H7 (cell line): ENCODE measurements at regions not wholly inside any gene's neighbourhood (a gene's known extent, or its start where the extent isn't known, plus 50 kb on each side); places are given as distances from the start of the nearest gene placed in this dataset.

ENCODE experiments used
- DNase-seq: peaks from one replicate; pipeline ENCODE4 v3.0.0; 2012
- H3K27me3 ChIP-seq: 2 replicates; pipeline ENCODE4 v1.6.0; 2011; ENCODE audit warnings: mild to moderate bottlenecking, low read length; ENCODE audit not compliant: control insufficient read depth, insufficient read depth
- H3K36me3 ChIP-seq: replicated peaks from 2 replicates; pipeline ENCODE4 v1.5.1; 2011; ENCODE audit warnings: low read length; ENCODE audit not compliant: control insufficient read depth, insufficient read depth
- H3K4me3 ChIP-seq: 2 replicates; pipeline ENCODE4 v1.5.1; 2011; ENCODE audit warnings: low read depth, mild to moderate bottlenecking, control low read depth, low read length, moderate library complexity; ENCODE audit not compliant: insufficient read depth

DNA sequence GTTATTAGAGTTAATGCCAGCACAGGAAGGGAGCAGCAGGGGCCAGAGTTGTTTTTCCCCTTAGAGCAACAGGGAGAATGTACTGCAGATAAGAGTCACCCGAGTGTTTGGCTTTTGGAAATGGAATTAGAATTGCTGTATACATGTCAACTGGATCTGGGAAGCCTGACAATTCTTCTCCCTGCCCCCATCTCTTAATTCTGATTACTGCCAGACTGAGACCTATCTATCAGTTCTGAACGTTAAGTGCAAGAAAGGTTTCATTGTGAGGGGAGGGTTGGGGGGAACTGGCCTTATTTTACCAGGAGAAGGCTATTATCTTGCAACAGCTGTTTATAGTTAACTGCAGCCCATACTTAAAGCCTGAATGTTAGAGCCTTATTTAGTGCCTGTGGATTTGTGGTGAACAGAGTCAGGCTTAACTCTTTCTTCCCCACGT is 424.5 kb upstream of the CDH11 start:
- DNase-seq: no peak
- Histone ChIP-seq H3K27me3 (no peaks in the 10 kb centered on the region), H3K36me3 (no peaks in the 10 kb centered on the region), H3K4me3 (no peak overlapping the region)

GRCh38 chr16:65545413-65545956 is 423.6 kb upstream of the CDH11 start:
- H3K27me3 ChIP-seq: no peaks in the 10 kb centered on the region
- DNase-seq: no peak
- no peaks in the 10 kb centered on the region for H3K36me3 ChIP-seq
- no peak overlapping the region for H3K4me3 ChIP-seq

GRCh38 chr16:65543781-65544740 is 422.2 kb upstream of the CDH11 start:
- no peak for DNase-seq
- Histone ChIP-seq H3K4me3 (no peak overlapping the region), H3K27me3 (no peaks in the 10 kb centered on the region), H3K36me3 (no peaks in the 10 kb centered on the region)

DNA sequence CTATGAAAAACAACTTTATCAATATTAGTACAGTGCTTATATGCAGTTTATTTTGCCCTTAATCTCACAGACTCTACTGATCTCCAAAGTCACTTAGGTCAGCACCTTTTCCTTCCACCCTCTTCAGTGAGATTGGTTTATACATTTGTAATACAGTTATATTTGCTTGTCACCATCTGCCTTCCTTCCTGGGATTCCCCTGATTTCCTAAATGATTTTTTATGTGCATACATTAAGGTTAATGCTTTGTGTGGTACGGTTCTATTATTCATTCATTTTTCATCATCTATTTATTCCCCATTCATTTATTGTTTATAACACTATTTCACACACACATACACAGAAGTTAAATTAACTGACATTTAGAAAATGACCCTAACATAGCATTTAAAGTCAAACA is 419.8 kb upstream of the CDH11 start:
- no peak for DNase-seq
- no peak overlapping the region for H3K4me3 ChIP-seq
- H3K36me3 ChIP-seq: no peaks in the 10 kb centered on the region
- no peaks in the 10 kb centered on the region for H3K27me3 ChIP-seq

- DNase-seq: no peak
- no peaks in the 10 kb centered on the region for H3K27me3 ChIP-seq
- H3K36me3 ChIP-seq: no peaks in the 10 kb centered on the region
These were observed 419.0 kb upstream of the CDH11 start for GRCh38 chr16:65540901-65541300.

GRCh38 chr16:65538976-65539375 is 417.1 kb upstream of the CDH11 start:
- Histone ChIP-seq H3K4me3 (no peak overlapping the region), H3K36me3 (no peaks in the 10 kb centered on the region), H3K27me3 (no peaks in the 10 kb centered on the region)
- DNase-seq: no peak

More at GRCh38 chr16:65540901-65541300, 419.0 kb upstream of the CDH11 start:
- no peak overlapping the region for H3K4me3 ChIP-seq

- DNase-seq: no peak
- no peak overlapping the region for H3K4me3 ChIP-seq
- no peaks in the 10 kb centered on the region for H3K27me3 ChIP-seq
- H3K36me3 ChIP-seq: no peaks in the 10 kb centered on the region
These were observed 415.5 kb upstream of the CDH11 start for GRCh38 chr16:65537336-65537735.

DNA sequence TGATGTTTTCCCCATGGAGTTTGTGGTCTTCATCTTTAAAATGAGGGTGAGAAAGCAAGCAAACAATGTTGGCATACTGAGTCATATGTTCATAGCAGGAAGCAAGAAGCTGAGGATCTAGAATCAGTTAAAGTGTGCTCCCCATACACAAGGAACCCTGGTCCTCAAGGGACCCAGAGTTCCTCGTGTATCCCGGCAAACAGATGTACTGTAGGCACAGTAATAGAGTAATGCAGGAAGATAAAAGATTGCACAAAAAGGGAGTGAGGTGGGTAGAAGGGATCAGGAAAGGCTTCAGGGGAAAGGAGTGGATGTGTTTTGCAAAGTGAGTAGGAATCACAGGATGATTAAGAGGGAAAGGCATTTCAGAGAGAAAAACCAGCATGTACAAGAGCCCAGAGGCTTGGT is 412.3 kb upstream of the CDH11 start:
- no peak overlapping the region for H3K4me3 ChIP-seq
- no peaks in the 10 kb centered on the region for H3K36me3 ChIP-seq
- no peaks in the 10 kb centered on the region for H3K27me3 ChIP-seq
- DNase-seq: no peak

- Histone ChIP-seq H3K4me3 (no peak overlapping the region), H3K36me3 (no peaks in the 10 kb centered on the region), H3K27me3 (no peaks in the 10 kb centered on the region)
- no peak for DNase-seq
These were observed 411.0 kb upstream of the CDH11 start for GRCh38 chr16:65532846-65533245.

GRCh38 chr16:65532258-65532657 is 410.4 kb upstream of the CDH11 start:
- Histone ChIP-seq H3K36me3 (no peaks in the 10 kb centered on the region), H3K4me3 (no peak overlapping the region), H3K27me3 (no peaks in the 10 kb centered on the region)
- no peak for DNase-seq

DNA sequence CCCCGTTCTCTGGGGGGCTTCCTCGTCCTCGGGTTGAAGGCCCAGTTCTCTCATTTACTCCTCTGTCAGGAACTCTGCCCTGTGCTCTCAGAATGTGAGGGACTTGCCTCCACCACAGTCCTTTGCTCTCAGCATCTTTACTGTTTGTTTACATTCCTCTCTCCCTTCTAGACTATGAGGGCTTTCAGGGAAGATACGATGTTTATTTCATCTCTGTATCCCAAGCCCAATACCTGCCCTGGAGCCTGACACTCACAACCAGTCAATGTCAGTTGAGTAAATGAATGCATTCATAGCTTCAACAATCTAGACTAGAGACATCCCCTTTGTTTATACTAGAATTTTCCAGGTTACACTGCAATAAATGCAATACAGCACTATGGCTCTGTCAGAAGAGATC is 409.6 kb upstream of the CDH11 start:
- DNase-seq: no peak
- Histone ChIP-seq H3K36me3 (no peaks in the 10 kb centered on the region), H3K4me3 (no peak overlapping the region), H3K27me3 (no peaks in the 10 kb centered on the region)

- no peaks in the 10 kb centered on the region for H3K27me3 ChIP-seq
- H3K4me3 ChIP-seq: no peak overlapping the region
- DNase-seq: no peak
- H3K36me3 ChIP-seq: no peaks in the 10 kb centered on the region
These were observed 403.8 kb upstream of the CDH11 start for GRCh38 chr16:65525707-65526106.

DNA sequence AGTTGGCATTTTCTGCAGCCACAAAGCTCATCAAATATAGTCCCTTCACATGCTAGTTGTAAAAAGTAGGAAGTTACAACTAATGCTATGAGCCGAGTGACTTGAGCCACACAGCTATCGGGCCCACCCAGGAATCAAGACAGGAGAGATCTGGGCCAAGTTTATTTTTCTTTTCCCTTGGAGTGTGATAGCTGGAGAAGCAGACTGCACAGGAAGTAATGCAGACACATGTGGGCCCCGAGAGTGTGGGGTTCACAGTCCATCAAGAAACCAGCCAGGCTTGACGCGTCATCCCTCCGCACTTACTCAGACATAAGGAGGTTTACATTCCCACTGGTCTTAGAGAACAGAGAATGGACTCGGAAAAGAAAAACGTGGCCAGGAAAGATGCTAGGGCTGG is 403.1 kb upstream of the CDH11 start:
- no peak overlapping the region for H3K4me3 ChIP-seq

DNA sequence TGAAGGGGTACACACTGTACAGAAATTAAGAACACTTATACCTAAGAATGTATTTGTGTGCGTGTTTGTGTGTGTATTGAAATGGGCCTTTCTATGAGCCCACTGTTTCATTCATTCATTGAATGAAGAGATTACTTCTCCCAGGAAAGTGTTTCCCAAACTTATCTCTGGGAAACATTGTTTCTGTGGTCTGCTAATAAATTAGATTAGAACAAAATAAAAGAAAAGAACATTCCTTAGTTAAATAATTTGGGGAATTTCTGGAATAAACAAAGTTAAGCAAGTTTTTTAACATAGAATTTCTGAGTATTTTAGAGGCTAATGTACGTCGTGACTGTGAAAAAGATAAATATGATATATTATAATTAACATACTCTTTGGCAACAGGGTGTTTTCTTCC is 402.4 kb upstream of the CDH11 start:
- Histone ChIP-seq H3K27me3 (no peaks in the 10 kb centered on the region), H3K36me3 (no peaks in the 10 kb centered on the region), H3K4me3 (no peak overlapping the region)
- no peak for DNase-seq

More for the DNA sequence above, 403.1 kb upstream of the CDH11 start:
- Histone ChIP-seq H3K36me3 (no peaks in the 10 kb centered on the region), H3K27me3 (no peaks in the 10 kb centered on the region)
- no peak for DNase-seq

DNA sequence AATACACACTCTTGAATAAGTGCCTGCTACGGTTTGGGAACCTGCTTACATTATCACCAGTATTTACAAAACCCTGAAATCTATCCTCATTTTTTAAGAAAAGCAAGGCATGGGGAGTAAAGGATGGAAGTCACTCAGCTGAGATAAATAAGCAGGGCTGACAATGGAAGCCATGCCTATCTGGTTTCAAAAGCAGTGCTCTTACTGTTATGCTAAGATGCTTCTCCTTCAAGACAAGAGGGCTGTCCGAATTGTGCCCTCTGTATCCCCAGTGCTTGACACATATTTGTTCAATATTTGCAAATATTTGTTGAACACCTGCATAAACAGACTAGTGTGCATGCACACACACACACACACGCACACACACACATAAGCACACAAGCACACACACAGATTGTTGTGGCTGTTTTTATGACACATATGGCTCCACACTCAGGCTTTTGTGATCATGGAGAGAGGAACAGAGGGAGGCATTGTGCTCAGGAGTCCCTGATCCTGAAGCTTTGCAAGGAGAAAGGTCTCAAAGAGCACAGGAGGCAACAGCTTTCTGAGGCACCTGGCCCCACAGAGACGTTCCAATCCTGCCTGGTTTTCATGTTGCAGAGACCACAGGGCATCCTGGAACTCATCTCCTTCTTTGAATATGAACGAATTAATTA is 401.6 kb upstream of the CDH11 start:
- no peak for DNase-seq
- no peaks in the 10 kb centered on the region for H3K27me3 ChIP-seq
- H3K4me3 ChIP-seq: no peak overlapping the region
- H3K36me3 ChIP-seq: no peaks in the 10 kb centered on the region
